WTC11 (cell line): ENCODE measurements at regions not wholly inside any gene's neighbourhood (a gene's known extent, or its start where the extent isn't known, plus 50 kb on each side); places are given as distances from the start of the nearest gene placed in this dataset.

Source experiments
- ATAC-seq: fragments of 200-7000 bp; cut with Tn5 transposase; 2 replicates; pipeline ENCODE4 v1.10.0; 2021; ENCODE audit warnings: mild to moderate bottlenecking, moderate library complexity
- CTCF ChIA-PET: fragments of 300-600 bp; sonication (Branson Sonifier 250); formaldehyde crosslinking; loops from one replicate; lab custom pipeline; 2021; ENCODE audit warnings: antibody characterized with exemption; lab: Charles Lee
- POLR2A ChIA-PET: fragments of 350-600 bp; sonication (Branson Sonifier 250); formaldehyde crosslinking; loops from one replicate; lab custom pipeline; 2021; ENCODE audit warnings: antibody characterized with exemption; lab: Charles Lee
- DNase-seq: peaks from one replicate; pipeline ENCODE4 v3.0.0; 2021; ENCODE audit warnings: low spot score
- H3K27ac Mint-ChIP-seq: 2 replicates; pipeline ENCODE4 v1.8.0; 2021; ENCODE audit warnings: mixed read lengths
- H3K27me3 Mint-ChIP-seq: 2 replicates; pipeline ENCODE4 v1.8.0; 2021; ENCODE audit warnings: low read depth, mild to moderate bottlenecking, moderate library complexity, mixed read lengths
- H3K36me3 Mint-ChIP-seq: 2 replicates; pipeline ENCODE4 v1.8.0; 2021; ENCODE audit warnings: mixed read lengths
- H3K4me1 Mint-ChIP-seq: 2 replicates; pipeline ENCODE4 v1.8.0; 2022; ENCODE audit warnings: mixed read lengths
- H3K4me3 Mint-ChIP-seq: 2 replicates; pipeline ENCODE4 v1.8.0; 2021; ENCODE audit warnings: mild to moderate bottlenecking, moderate library complexity, mixed read lengths
- H3K9me3 Mint-ChIP-seq: 2 replicates; pipeline ENCODE4 v1.8.0; 2021; ENCODE audit warnings: mixed read lengths
- CREM ChIP-seq: sonication (generic); formaldehyde crosslinking; IDR thresholded peaks from 2 replicates; pipeline ENCODE4 v1.8.1; 2022; ENCODE audit warnings: mild to moderate bottlenecking, missing genetic modification reagents, moderate library complexity
- ETV6 ChIP-seq: sonication (generic); formaldehyde crosslinking; IDR thresholded peaks from 2 replicates; pipeline ENCODE4 v1.8.1; 2022; ENCODE audit warnings: mild to moderate bottlenecking, missing genetic modification reagents
- FOXK1 ChIP-seq: sonication (generic); formaldehyde crosslinking; IDR thresholded peaks from 2 replicates; pipeline ENCODE4 v1.8.0; 2022; ENCODE audit warnings: mild to moderate bottlenecking, moderate library complexity, missing genetic modification reagents
- JUN ChIP-seq: sonication (generic); formaldehyde crosslinking; IDR thresholded peaks from 2 replicates; pipeline ENCODE4 v1.8.0; 2023; ENCODE audit warnings: mild to moderate bottlenecking, missing genetic modification reagents
- KAT7 ChIP-seq: sonication (generic); formaldehyde crosslinking; IDR thresholded peaks from 2 replicates; pipeline ENCODE4 v1.8.1; 2023; ENCODE audit warnings: missing genetic modification reagents, mild to moderate bottlenecking, borderline replicate concordance
- MAX ChIP-seq: sonication (generic); formaldehyde crosslinking; IDR thresholded peaks from 2 replicates; pipeline ENCODE4 v1.8.0; 2022; ENCODE audit warnings: mild to moderate bottlenecking, missing genetic modification reagents
- MXD4 ChIP-seq: fragments of 250-450 bp; sonication (Bioruptor Pico); IDR thresholded peaks from 2 replicates; pipeline ENCODE4 v1.8.0; 2021; ENCODE audit warnings: mild to moderate bottlenecking, moderate library complexity, borderline replicate concordance
- MYBL2 ChIP-seq: sonication (generic); formaldehyde crosslinking; IDR thresholded peaks from 2 replicates; pipeline ENCODE4 v1.8.1; 2023; ENCODE audit warnings: mild to moderate bottlenecking, moderate library complexity, missing genetic modification reagents
- NFYB ChIP-seq: sonication (generic); formaldehyde crosslinking; conservative IDR thresholded peaks from 2 replicates; pipeline ENCODE4 v1.8.0; 2022; ENCODE audit warnings: low read depth, missing genetic modification reagents
- NR1H2 ChIP-seq: sonication (generic); formaldehyde crosslinking; IDR thresholded peaks from 2 replicates; pipeline ENCODE4 v1.9.0; 2021; ENCODE audit warnings: mild to moderate bottlenecking, moderate library complexity, missing genetic modification reagents
- RELA ChIP-seq: sonication (generic); formaldehyde crosslinking; IDR thresholded peaks from 2 replicates; pipeline ENCODE4 v1.8.1; 2022; ENCODE audit warnings: missing genetic modification reagents, mild to moderate bottlenecking, borderline replicate concordance
- RORB ChIP-seq: fragments of 250-450 bp; sonication (Bioruptor Pico); IDR thresholded peaks from 2 replicates; pipeline ENCODE4 v1.9.0; 2021; ENCODE audit warnings: mild to moderate bottlenecking
- ZNF219 ChIP-seq: sonication (generic); formaldehyde crosslinking; IDR thresholded peaks from 2 replicates; pipeline ENCODE4 v1.8.0; 2023; ENCODE audit warnings: missing genetic modification reagents, mild to moderate bottlenecking, borderline replicate concordance
- ZNF396 ChIP-seq: fragments of 250-450 bp; sonication (Bioruptor Pico); IDR thresholded peaks from 2 replicates; pipeline ENCODE4 v1.8.0; 2021; ENCODE audit warnings: mild to moderate bottlenecking, moderate library complexity, borderline replicate concordance
- ZNF416 ChIP-seq: fragments of 250-450 bp; sonication (Bioruptor Pico); IDR thresholded peaks from 2 replicates; pipeline ENCODE4 v1.9.0; 2021; ENCODE audit warnings: mild to moderate bottlenecking, inconsistent platforms
- TF ChIP-seq, protein P1 (sequence below): sonication (generic); formaldehyde crosslinking; IDR thresholded peaks from 2 replicates; pipeline ENCODE4 v1.8.1; 2022; ENCODE audit warnings: low read depth, missing genetic modification reagents, borderline replicate concordance
- TF ChIP-seq, protein P2 (sequence below): sonication (generic); formaldehyde crosslinking; IDR thresholded peaks from 2 replicates; pipeline ENCODE4 v1.8.1; 2022; ENCODE audit warnings: mild to moderate bottlenecking, missing genetic modification reagents, moderate library complexity, borderline replicate concordance
- TF ChIP-seq, protein P3 (sequence below): fragments of 250-450 bp; sonication (Bioruptor Pico); conservative IDR thresholded peaks from 2 replicates; pipeline ENCODE4 v1.9.0; 2021; ENCODE audit warnings: mild to moderate bottlenecking
- TF ChIP-seq, protein P4 (sequence below): sonication (generic); formaldehyde crosslinking; conservative IDR thresholded peaks from 2 replicates; pipeline ENCODE4 v1.8.1; 2022; ENCODE audit warnings: mild to moderate bottlenecking, missing genetic modification reagents
- TF ChIP-seq, protein P5 (sequence below): fragments of 250-450 bp; sonication (Bioruptor Pico); IDR thresholded peaks from 2 replicates; pipeline ENCODE4 v1.9.0; 2021; ENCODE audit warnings: moderate library complexity, mild to moderate bottlenecking, inconsistent platforms, borderline replicate concordance

GRCh38 chr17:34780438-34780837 is 180.8 kb downstream of the CCT6B start (continued):
- no peak for TF ChIP-seq NFYB
- TF ChIP-seq, protein P1, sequence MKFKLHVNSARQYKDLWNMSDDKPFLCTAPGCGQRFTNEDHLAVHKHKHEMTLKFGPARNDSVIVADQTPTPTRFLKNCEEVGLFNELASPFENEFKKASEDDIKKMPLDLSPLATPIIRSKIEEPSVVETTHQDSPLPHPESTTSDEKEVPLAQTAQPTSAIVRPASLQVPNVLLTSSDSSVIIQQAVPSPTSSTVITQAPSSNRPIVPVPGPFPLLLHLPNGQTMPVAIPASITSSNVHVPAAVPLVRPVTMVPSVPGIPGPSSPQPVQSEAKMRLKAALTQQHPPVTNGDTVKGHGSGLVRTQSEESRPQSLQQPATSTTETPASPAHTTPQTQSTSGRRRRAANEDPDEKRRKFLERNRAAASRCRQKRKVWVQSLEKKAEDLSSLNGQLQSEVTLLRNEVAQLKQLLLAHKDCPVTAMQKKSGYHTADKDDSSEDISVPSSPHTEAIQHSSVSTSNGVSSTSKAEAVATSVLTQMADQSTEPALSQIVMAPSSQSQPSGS (CRISPR knock-in tag): no peak
- TF ChIP-seq MAX (CRISPR knock-in tag): no peak
- no peak for TF ChIP-seq ZNF396 (CRISPR knock-in tag)
- no peak for TF ChIP-seq FOXK1 (CRISPR knock-in tag)
- no peak for TF ChIP-seq MXD4 (CRISPR knock-in tag)
- TF ChIP-seq MYBL2 (CRISPR knock-in tag): no peak
- TF ChIP-seq RELA (CRISPR knock-in tag): no peak
- TF ChIP-seq, protein P2, sequence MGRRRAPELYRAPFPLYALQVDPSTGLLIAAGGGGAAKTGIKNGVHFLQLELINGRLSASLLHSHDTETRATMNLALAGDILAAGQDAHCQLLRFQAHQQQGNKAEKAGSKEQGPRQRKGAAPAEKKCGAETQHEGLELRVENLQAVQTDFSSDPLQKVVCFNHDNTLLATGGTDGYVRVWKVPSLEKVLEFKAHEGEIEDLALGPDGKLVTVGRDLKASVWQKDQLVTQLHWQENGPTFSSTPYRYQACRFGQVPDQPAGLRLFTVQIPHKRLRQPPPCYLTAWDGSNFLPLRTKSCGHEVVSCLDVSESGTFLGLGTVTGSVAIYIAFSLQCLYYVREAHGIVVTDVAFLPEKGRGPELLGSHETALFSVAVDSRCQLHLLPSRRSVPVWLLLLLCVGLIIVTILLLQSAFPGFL (CRISPR knock-in tag): no peak

DNA sequence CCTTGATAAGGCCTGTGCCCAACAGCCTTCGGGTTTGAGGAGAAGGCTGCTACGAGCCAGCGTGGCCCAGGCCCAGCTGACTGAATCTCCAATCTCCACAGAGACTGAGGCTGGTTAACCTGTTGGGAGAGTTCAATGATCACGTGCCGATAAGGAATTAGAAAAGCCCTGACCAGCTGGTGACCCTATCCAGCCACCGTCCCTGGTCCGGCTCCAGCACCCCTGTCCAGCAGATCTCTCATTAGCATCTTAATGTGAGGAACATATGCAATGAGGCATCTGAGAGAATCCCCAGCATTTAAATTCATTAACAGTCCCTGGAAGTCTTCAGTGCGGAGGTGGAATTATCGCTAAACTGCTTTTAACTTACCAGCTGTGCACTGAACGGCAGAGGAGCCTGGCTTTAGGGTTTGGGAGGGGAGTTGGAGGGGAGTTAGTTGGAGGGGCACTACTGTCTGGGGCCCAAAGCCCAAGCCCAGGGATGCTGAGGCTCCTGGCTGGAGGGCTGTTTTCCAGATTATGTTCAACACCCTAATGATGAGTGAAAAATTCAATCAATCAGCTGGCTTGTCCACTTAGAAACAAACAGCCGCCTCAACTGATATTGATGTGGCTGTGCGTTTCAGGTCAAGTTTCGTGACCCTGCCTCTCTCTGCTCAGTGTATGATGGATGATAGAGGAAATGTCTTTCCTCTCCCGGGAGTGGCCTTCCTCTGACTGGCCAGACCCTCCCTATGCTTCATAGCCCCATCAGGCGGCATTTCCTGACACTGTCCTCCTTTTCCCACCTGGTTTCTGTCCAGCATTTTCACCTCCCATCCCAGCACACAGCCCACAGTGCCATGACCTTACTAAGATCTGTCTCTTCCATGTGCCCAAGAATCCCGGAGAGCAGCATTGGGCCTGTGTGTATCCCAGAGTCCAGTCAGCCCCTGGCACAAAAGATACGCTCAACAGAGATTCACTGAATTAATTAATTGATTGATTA is 184.5 kb downstream of the CCT6B start:
- Mint-ChIP-seq H3K4me3 (no peak overlapping the region), H3K27ac (no peak overlapping the region), H3K4me1 (0 out of 2 replicates have a peak, but pooled peaks cover 2% of the 10 kb centered on the region), H3K27me3 (peaks cover 5% of the 10 kb centered on the region), H3K36me3 (no peaks in the 10 kb centered on the region), H3K9me3 (no peaks in the 10 kb centered on the region)
- ChIA-PET POLR2A (no interaction called here), CTCF (interaction anchor here (0.6 kb wide), 1 partner anchor 195 kb away, joined by 3 read pairs; no protein-coding TSS in a partner anchor)
- DNase-seq (no peak), ATAC-seq (no peak)
- TF ChIP-seq, protein P3, sequence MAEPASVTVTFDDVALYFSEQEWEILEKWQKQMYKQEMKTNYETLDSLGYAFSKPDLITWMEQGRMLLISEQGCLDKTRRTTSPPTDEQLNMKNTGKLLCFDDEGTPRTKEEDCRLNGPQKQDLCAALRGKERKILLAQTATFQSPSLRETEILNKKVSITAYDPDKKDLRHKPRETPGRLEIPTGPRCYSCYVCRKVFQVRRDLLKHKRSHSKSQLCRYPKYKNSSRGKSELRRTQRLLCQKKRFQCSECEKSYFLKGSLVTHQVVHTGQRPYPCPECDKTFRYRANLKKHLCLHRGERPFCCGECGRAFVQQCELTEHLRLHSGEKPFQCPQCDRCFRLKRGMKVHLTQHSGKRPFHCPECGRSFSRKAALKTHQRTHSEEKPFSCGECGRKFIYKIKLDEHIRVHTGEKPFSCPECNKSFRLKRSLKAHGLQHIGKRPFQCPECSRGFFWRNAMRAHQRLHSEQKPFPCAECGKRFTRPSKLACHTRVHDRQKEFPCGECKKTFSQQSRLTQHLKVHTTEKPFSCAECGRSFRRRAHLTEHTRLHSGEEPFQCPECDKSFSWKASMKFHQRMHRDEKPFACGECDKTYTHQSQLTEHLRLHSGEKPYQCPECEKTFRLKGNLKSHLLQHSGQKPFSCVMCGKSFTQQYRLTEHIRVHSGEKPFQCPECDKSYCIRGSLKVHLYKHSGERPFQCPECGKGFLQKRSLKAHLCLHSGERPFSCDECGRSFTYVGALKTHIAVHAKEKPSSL: no peak
- TF ChIP-seq ZNF396 (CRISPR knock-in tag): no peak
- no peak for TF ChIP-seq NR1H2 (CRISPR knock-in tag)
- TF ChIP-seq ZNF219: no peak

GRCh38 chr17:34773036-34773435 is 188.2 kb downstream of the CCT6B start:
- TF ChIP-seq CREM (CRISPR knock-in tag) (no peak), JUN (CRISPR knock-in tag) (no peak), ZNF416 (CRISPR knock-in tag) (no peak), RORB (CRISPR knock-in tag) (no peak), KAT7 (CRISPR knock-in tag) (no peak), ETV6 (CRISPR knock-in tag) (no peak), NFYB (no peak), MYBL2 (CRISPR knock-in tag) (no peak)
- TF ChIP-seq, protein P4, sequence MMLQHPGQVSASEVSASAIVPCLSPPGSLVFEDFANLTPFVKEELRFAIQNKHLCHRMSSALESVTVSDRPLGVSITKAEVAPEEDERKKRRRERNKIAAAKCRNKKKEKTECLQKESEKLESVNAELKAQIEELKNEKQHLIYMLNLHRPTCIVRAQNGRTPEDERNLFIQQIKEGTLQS: no peak
- TF ChIP-seq, protein P3: no peak
- TF ChIP-seq, protein P5, sequence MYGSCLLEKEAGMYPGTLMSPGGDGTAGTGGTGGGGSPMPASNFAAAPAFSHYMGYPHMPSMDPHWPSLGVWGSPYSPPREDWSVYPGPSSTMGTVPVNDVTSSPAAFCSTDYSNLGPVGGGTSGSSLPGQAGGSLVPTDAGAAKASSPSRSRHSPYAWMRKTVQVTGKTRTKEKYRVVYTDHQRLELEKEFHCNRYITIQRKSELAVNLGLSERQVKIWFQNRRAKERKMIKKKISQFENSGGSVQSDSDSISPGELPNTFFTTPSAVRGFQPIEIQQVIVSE (CRISPR knock-in tag): no peak
- Mint-ChIP-seq H3K4me1 (no peaks in the 10 kb centered on the region), H3K27me3 (peaks cover 5% of the 10 kb centered on the region), H3K9me3 (no peaks in the 10 kb centered on the region), H3K36me3 (no peaks in the 10 kb centered on the region), H3K4me3 (no peak overlapping the region), H3K27ac (no peak overlapping the region)
- POLR2A ChIA-PET: no interaction called here
- no peak for DNase-seq
- CTCF ChIA-PET: no interaction called here
- no peak for ATAC-seq
